ENCODE measurements at regions not wholly inside any gene's neighbourhood (a gene's known extent, or its start where the extent isn't known, plus 50 kb on each side); places are given as distances from the start of the nearest gene placed in this dataset.

DNA sequence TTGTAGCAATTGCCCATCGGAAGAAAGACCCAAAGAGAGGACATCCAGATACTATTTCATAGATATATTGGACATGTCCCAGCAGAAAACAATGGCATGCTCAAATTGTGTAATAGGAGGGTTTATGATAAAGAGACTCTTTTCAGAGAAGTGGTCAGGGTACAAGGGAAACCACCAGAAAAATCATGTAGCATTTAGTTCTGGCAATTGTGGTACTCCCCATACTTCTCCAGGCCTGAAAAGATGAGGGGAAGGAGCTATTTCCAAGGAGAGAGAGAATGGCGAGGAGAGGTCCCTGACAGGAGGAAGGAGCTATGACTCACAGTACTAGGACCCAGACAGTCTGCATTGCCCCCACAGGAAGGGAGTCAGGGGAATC, 68.4 kb upstream of the ADO start:
- Histone ChIP-seq H3K4me1 (no peaks in the 10 kb centered on the region), H2AFZ (no peak overlapping the region), H3K9ac (no peak overlapping the region), H3K27me3 (ENCODE audit: control insufficient read depth, insufficient read depth, low read length) (no peaks in the 10 kb centered on the region), H3K36me3 (ENCODE audit: control insufficient read depth, insufficient read depth, low read length) (no peaks in the 10 kb centered on the region), H3K4me2 (ENCODE audit: low read length) (no peak overlapping the region), H3K4me3 (ENCODE audit: low read depth, low read length) (no peak overlapping the region), H3K9me3 (ENCODE audit: control insufficient read depth, low read length) (no peaks in the 10 kb centered on the region), H3K79me2 (no peaks in the 10 kb centered on the region), H3K27ac (no peak overlapping the region)
- no peak for TF ChIP-seq CTCF (IDR thresholded peaks at IDR 0.05)

DNA sequence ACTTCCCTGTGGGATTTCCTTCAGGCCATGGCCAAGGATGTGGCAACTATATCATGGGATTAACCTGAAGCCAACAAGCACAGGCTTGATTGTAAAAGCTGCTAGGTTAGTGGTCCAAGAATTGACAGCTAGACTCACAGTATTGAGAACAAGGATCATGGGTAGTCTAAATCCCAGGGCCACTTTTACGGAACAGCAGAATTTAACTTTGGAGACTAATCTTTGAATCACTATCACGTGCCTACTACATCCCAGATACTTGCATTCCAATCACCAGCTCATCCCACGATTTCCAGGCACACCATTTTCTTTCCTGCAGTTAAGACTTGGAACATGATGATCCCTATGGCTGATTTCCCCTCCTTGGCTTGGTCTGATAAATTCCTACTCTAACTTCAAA, 65.6 kb upstream of the ADO start:
- Histone ChIP-seq H3K4me1 (no peaks in the 10 kb centered on the region), H2AFZ (no peak overlapping the region), H3K4me2 (ENCODE audit: low read length) (no peak overlapping the region), H3K9me3 (ENCODE audit: control insufficient read depth, low read length) (no peaks in the 10 kb centered on the region), H3K36me3 (ENCODE audit: control insufficient read depth, insufficient read depth, low read length) (no peaks in the 10 kb centered on the region), H3K4me3 (ENCODE audit: low read depth, low read length) (no peak overlapping the region), H3K9ac (no peak overlapping the region), H3K27me3 (ENCODE audit: control insufficient read depth, insufficient read depth, low read length) (no peaks in the 10 kb centered on the region), H3K27ac (no peak overlapping the region), H3K79me2 (no peaks in the 10 kb centered on the region)
- TF ChIP-seq CTCF (IDR thresholded peaks at IDR 0.05) = no peak

DNA sequence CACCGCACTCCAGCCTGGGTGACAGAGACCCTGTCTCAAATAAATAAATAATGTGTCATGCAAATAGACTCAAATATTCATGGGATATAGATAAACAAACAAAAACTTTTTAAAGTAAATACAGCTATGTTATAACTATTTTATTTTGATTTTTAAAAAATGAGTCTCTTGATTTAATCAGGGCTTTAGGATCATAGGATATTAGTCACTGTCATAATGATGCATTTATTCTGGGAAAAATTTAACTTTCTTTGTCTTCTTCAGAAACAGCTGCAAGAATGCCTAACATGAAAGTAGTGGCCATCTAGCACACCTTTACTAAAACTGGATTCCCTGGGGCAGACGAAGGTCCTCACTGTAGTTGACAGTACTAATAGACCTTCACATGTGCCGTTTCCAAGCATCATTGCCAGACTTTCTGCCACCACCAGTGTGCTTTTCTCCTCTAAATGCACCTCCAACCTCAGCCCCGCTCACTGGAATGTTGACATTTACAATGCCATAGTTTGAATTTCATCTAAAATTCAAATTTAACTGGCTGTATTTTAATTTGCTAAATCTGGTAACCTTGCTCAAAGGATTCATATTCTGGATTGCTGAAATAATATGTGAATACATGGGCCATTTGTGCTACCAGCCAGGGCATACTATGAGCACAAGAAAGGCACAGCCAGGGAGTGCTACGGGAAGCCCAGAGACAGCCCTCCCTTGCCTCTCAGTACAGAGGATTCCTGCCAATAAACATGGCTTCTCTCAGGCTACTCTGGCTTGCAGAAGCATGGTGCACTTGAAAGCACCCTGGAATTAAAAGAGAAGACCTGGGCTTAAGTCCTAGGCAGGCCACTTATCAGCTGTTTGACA, 63.4 kb upstream of the ADO start:
- Histone ChIP-seq H3K9ac (no peak overlapping the region), H3K27ac (no peak overlapping the region), H3K4me1 (no peaks in the 10 kb centered on the region), H2AFZ (no peak overlapping the region), H3K9me3 (ENCODE audit: control insufficient read depth, low read length) (no peaks in the 10 kb centered on the region), H3K4me2 (ENCODE audit: low read length) (no peak overlapping the region), H3K27me3 (ENCODE audit: control insufficient read depth, insufficient read depth, low read length) (no peaks in the 10 kb centered on the region), H3K79me2 (no peaks in the 10 kb centered on the region), H3K36me3 (ENCODE audit: control insufficient read depth, insufficient read depth, low read length) (no peaks in the 10 kb centered on the region), H3K4me3 (ENCODE audit: low read depth, low read length) (no peak overlapping the region)
- no peak for TF ChIP-seq CTCF (IDR thresholded peaks at IDR 0.05)

GRCh38 chr10:62741996-62742395, 62.5 kb upstream of the ADO start:
- Histone ChIP-seq H2AFZ (no peak overlapping the region), H3K27ac (no peak overlapping the region), H3K4me1 (no peaks in the 10 kb centered on the region), H3K9ac (no peak overlapping the region), H3K36me3 (ENCODE audit: control insufficient read depth, insufficient read depth, low read length) (no peaks in the 10 kb centered on the region), H3K4me2 (ENCODE audit: low read length) (no peak overlapping the region), H3K27me3 (ENCODE audit: control insufficient read depth, insufficient read depth, low read length) (no peaks in the 10 kb centered on the region), H3K4me3 (ENCODE audit: low read depth, low read length) (no peak overlapping the region), H3K79me2 (no peaks in the 10 kb centered on the region), H3K9me3 (ENCODE audit: control insufficient read depth, low read length) (no peaks in the 10 kb centered on the region)
- no peak for TF ChIP-seq CTCF (IDR thresholded peaks at IDR 0.05)

- TF ChIP-seq CTCF (IDR thresholded peaks at IDR 0.05) = no peak
- H3K27ac ChIP-seq = no peak overlapping the region
- H3K4me3 ChIP-seq (ENCODE audit: low read depth, low read length) = no peak overlapping the region
These were observed 61.9 kb upstream of the ADO start for GRCh38 chr10:62742536-62743061.

More at GRCh38 chr10:62742536-62743061, 61.9 kb upstream of the ADO start:
- no peaks in the 10 kb centered on the region for H3K79me2 ChIP-seq
- H3K36me3 ChIP-seq (ENCODE audit: control insufficient read depth, insufficient read depth, low read length) = no peaks in the 10 kb centered on the region
- H2AFZ ChIP-seq = no peak overlapping the region
- no peaks in the 10 kb centered on the region for H3K4me1 ChIP-seq
- no peaks in the 10 kb centered on the region for H3K27me3 ChIP-seq (ENCODE audit: control insufficient read depth, insufficient read depth, low read length)
- H3K9me3 ChIP-seq (ENCODE audit: control insufficient read depth, low read length) = no peaks in the 10 kb centered on the region
- H3K4me2 ChIP-seq (ENCODE audit: low read length) = no peak overlapping the region
- H3K9ac ChIP-seq = no peak overlapping the region
